HL-60 (cell line): ENCODE measurements at regions not wholly inside any gene's neighbourhood (a gene's known extent, or its start where the extent isn't known, plus 50 kb on each side); places are given as distances from the start of the nearest gene placed in this dataset.
A peak's percentile ranks its signal among the peaks of the same experiment; 100 is the strongest.

Experiments used
- DNase-seq, 2 experiments: peaks; one replicate each; pipeline ENCODE4 v3.0.0-alpha.2; 2010 to 2020; ENCODE audit warnings: low read depth in 1 of 2, low spot score in 1 of 2
- H3K27ac ChIP-seq: fragments of 250-450 bp; sonication (Bioruptor Pico); replicated peaks from 2 replicates; pipeline ENCODE4 v1.5.1; 2020; ENCODE audit warnings: mild to moderate bottlenecking, moderate library complexity
- H3K27me3 ChIP-seq: fragments of 250-450 bp; sonication (Bioruptor Pico); 2 replicates; pipeline ENCODE4 v1.5.1; 2021; ENCODE audit warnings: mild to moderate bottlenecking, moderate library complexity; ENCODE audit not compliant: insufficient read depth, poor library complexity, severe bottlenecking
- H3K4me3 ChIP-seq: replicated peaks from 2 replicates; pipeline ENCODE4 v1.5.1; 2011; ENCODE audit warnings: mild to moderate bottlenecking, control low read depth, low read length; ENCODE audit not compliant: insufficient read depth
- CTCF ChIP-seq: IDR thresholded peaks from one replicate; pipeline ENCODE4 v1.5.1; 2011; ENCODE audit warnings: low read length, control low read depth, inconsistent platforms; ENCODE audit not compliant: insufficient read depth
- GABPA ChIP-seq: IDR thresholded peaks from 2 replicates; pipeline ENCODE4 v1.6.1; 2012; ENCODE audit warnings: low read depth
- POLR2AphosphoS5 ChIP-seq: IDR thresholded peaks from 2 replicates; pipeline ENCODE4 v1.6.1; 2012; ENCODE audit warnings: low read depth
- REST ChIP-seq: IDR thresholded peaks from 2 replicates; pipeline ENCODE4 v1.6.1; 2012; ENCODE audit warnings: low read depth; ENCODE audit not compliant: insufficient replicate concordance
- SPI1 ChIP-seq: IDR thresholded peaks from 2 replicates; pipeline ENCODE4 v1.6.1; 2012; ENCODE audit warnings: low read depth, mild to moderate bottlenecking, borderline replicate concordance

DNA sequence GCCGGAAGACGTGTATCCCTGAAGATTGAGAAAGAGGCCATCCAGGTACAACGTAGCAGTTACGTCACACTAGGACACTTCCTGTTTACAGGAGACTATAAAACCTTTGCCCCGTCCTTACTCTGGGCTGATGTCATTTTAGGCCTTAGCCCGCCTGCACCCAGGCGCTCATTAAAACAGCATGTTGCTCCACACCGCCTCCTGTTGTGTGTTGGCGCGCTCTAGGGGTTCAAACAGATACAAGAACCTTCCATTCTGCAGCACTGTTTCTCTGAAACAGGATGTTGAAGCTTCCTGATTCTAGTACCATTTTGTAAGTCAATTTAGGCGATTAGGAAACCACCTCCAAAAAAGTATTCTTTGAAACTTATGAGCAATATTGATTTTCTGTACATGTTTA lies 722.1 kb downstream of the PCDH7 start:
- peak in 1 of 2 experiments; percentile 2 for DNase-seq
- H3K4me3 ChIP-seq = no peak overlapping the region
- H3K27me3 ChIP-seq = no peaks in the 10 kb centered on the region
- TF ChIP-seq REST = no peak
- no peak for TF ChIP-seq GABPA
- no peak for TF ChIP-seq SPI1
- TF ChIP-seq POLR2AphosphoS5 = no peak
- no peak for TF ChIP-seq CTCF
- no peak overlapping the region for H3K27ac ChIP-seq

DNA sequence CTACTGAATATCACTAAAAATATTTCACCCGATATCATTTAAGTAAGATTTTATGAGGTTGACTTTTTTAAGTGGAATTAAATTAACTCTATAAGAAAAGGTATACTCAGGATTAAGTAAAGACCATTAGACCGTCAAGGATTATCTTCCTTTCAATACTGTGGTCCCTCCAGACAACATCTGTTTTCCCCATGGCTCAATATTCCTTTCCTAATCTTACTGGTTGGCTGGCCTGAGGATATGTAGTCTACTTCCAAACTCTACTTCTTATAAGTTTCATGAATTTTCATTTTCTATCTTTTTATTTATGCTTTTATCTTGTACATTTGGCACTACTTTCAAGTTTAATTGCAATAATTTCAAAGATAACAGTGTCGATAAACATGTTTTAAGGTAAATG lies 725.4 kb downstream of the PCDH7 start:
- TF ChIP-seq CTCF (no peak), POLR2AphosphoS5 (no peak), GABPA (no peak), SPI1 (no peak)
- Histone ChIP-seq H3K27me3 (no peaks in the 10 kb centered on the region), H3K27ac (no peak overlapping the region), H3K4me3 (no peak overlapping the region)
- no peak for DNase-seq

DNA sequence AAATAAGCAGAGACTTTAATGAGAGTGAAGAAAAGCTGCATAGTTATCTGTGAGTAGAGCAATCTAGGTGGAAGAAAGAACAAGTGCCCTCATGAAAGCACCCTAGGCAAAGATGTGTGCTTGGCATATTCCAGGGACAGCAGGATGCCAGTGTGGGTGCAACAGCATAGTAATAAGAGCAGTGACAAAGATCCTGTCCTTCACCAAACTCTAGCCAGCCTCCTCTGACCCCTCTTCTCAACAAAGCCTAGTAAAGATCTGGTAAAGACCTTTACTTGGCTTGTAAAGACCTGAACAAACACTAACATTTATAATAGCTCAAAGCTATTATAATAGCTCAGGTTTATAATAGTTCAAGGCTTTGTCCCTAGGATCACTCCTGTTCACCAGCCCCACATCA lies 735.4 kb downstream of the PCDH7 start:
- H3K27ac ChIP-seq = no peak overlapping the region
- TF ChIP-seq GABPA (no peak), POLR2AphosphoS5 (no peak), CTCF (no peak), REST (no peak), SPI1 (no peak)
- H3K4me3 ChIP-seq = no peak overlapping the region
- DNase-seq = no peak
- H3K27me3 ChIP-seq = no peaks in the 10 kb centered on the region

GRCh38 chr4:31458813-31459212 lies 738.6 kb downstream of the PCDH7 start:
- Histone ChIP-seq H3K27ac (no peak overlapping the region), H3K4me3 (no peak overlapping the region), H3K27me3 (no peaks in the 10 kb centered on the region)
- no peak for DNase-seq
- TF ChIP-seq POLR2AphosphoS5 (no peak), SPI1 (no peak), GABPA (no peak)
